ENCODE measurements at regions not wholly inside any gene's neighbourhood (a gene's known extent, or its start where the extent isn't known, plus 50 kb on each side); places are given as distances from the start of the nearest gene placed in this dataset.

GRCh38 chr18:59996370-59996966 is 96.7 kb downstream of the PMAIP1 start:
- TF ChIP-seq CTCF (IDR thresholded peaks at IDR 0.05), result peak in 1 of 4 experiments; percentile 6
- no peak for TF ChIP-seq POLR2A (IDR thresholded peaks at IDR 0.05)
